Heart left ventricle (tissue), 13 donors: ENCODE measurements at regions not wholly inside any gene's neighbourhood (a gene's known extent, or its start where the extent isn't known, plus 50 kb on each side); places are given as distances from the start of the nearest gene placed in this dataset.

Source experiments
- POLR2A ChIP-seq, 2 donors: fragments of 450-650 bp; IDR thresholded peaks; one replicate each; pipeline ENCODE4 v1.6.1; 2017; ENCODE audit warnings: antibody characterized with exemption in 2 of 2, mild to moderate bottlenecking in 2 of 2, moderate library complexity in 2 of 2
- TF ChIP-seq, protein P1 (sequence below), 12 donors: fragments of 200-600 bp; sonication (generic) in 4 of 12; IDR thresholded peaks; one replicate each; pipeline versions ENCODE4 v1.5.0 to v1.8.0; 2018 to 2022; ENCODE audit warnings: antibody characterized with exemption in 12 of 12, mild to moderate bottlenecking in 5 of 12
- donor health status: ischemic (EF 13 %, LVEDD 7.1; RV severe dilation, severe dysfunction).
- donor health status: DM: no; HTN: yes; CAD: no.
- donor health status: DM: no; HTN: no; CAD: no.
- donor health status: ischemic (EF 25% LVEDD 6.9; RV normal size, moderate dysfunction).
- donor health status: ischemic (EF 25% LVEDD 5.7; RV mildly dilated, moderate dysfunction).
- donor health status: ischemic (EF 35%, LVEDD 5.7; RV mildly dilated, moderate dysfunction).
- donor health status: nonischemic (EF 11% LVEDD 7.7; RV severe dilation, severe dysfunction).
- donor health status: DM: yes; HTN: yes; CAD: no.
- donor health status: PGD.
- donor health status: ischemic (EF 29% LVEDD 5.4; RV normal size, mild dysfunction).
- donor health status: nonischemic (EF 23%, LVEDD 6.1; RV moderate dilation, normal function).

DNA sequence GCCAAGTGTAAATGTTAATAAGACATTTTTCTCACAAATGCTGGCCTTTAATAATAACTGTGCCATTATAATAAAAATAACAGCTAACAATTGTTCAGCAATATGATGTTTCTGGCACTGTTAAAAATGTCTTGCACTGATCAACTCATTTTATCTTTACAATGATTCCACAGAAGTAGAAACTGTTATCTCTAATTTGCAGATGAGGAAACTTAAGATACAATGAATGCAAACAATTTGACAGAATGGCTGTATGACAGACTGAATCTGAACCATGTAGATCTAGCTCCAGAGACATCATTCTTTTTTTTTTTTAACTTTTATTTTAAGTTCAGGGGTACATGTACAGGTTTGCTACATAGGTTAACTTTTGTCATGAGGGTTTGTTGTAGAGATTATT is 755.0 kb downstream of the TBL1XR1 start:
- TF ChIP-seq, protein P1, sequence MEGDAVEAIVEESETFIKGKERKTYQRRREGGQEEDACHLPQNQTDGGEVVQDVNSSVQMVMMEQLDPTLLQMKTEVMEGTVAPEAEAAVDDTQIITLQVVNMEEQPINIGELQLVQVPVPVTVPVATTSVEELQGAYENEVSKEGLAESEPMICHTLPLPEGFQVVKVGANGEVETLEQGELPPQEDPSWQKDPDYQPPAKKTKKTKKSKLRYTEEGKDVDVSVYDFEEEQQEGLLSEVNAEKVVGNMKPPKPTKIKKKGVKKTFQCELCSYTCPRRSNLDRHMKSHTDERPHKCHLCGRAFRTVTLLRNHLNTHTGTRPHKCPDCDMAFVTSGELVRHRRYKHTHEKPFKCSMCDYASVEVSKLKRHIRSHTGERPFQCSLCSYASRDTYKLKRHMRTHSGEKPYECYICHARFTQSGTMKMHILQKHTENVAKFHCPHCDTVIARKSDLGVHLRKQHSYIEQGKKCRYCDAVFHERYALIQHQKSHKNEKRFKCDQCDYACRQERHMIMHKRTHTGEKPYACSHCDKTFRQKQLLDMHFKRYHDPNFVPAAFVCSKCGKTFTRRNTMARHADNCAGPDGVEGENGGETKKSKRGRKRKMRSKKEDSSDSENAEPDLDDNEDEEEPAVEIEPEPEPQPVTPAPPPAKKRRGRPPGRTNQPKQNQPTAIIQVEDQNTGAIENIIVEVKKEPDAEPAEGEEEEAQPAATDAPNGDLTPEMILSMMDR (IDR thresholded peaks at IDR 0.05): no peak
- no peak for TF ChIP-seq POLR2A (IDR thresholded peaks at IDR 0.05)
